DND-41 (cell line): ENCODE measurements at regions not wholly inside any gene's neighbourhood (a gene's known extent, or its start where the extent isn't known, plus 50 kb on each side); places are given as distances from the start of the nearest gene placed in this dataset.

Experiments used
- ATAC-seq: fragments of 200-7000 bp; cut with Tn5 transposase; 3 replicates; pipeline ENCODE4 v1.9.1; 2021; ENCODE audit warnings: low read depth; ENCODE audit not compliant: insufficient read depth
- DNase-seq: peaks from one replicate; pipeline ENCODE4 v3.0.0-alpha.2; 2020
- H2AFZ ChIP-seq: 2 replicates; pipeline ENCODE4 v1.6.0; 2012; ENCODE audit warnings: low read depth, low read length
- H3K27ac ChIP-seq: 2 replicates; pipeline ENCODE4 v1.5.1; 2012; ENCODE audit warnings: low read length, inconsistent platforms
- H3K27me3 ChIP-seq: fragments of 200-600 bp; sonication (generic); 2 replicates; pipeline ENCODE4 v1.6.0; 2012; ENCODE audit warnings: low read length, mild to moderate bottlenecking, inconsistent platforms; ENCODE audit not compliant: insufficient read depth, poor library complexity
- H3K36me3 ChIP-seq: 2 replicates; pipeline ENCODE4 v1.5.1; 2012; ENCODE audit warnings: low read length, inconsistent platforms; ENCODE audit not compliant: insufficient read depth
- H3K4me1 ChIP-seq: 2 replicates; pipeline ENCODE4 v1.5.1; 2012; ENCODE audit warnings: mild to moderate bottlenecking, low read length; ENCODE audit not compliant: insufficient read depth
- H3K4me2 ChIP-seq: 2 replicates; pipeline ENCODE4 v1.6.0; 2012; ENCODE audit warnings: mild to moderate bottlenecking, moderate library complexity, low read length, inconsistent platforms; ENCODE audit not compliant: insufficient read depth
- H3K4me3 ChIP-seq, 2 experiments: fragments of 200-600 bp in 1 of 2; shearing (Covaris generic) in 1 of 2; 2 replicates each; pipeline ENCODE4 v1.5.1; 2012 to 2016; ENCODE audit warnings: inconsistent platforms in 2 of 2, low read length in 2 of 2, mild to moderate bottlenecking in 2 of 2, low read depth in 1 of 2, moderate library complexity in 1 of 2
- H3K79me2 ChIP-seq: 2 replicates; pipeline ENCODE4 v1.6.0; 2012; ENCODE audit warnings: low read length, inconsistent platforms; ENCODE audit not compliant: insufficient read depth
- H3K9ac ChIP-seq: 2 replicates; pipeline ENCODE4 v1.6.0; 2012; ENCODE audit warnings: low read depth, mild to moderate bottlenecking, inconsistent platforms, low read length, moderate library complexity
- H3K9me3 ChIP-seq: 2 replicates; pipeline ENCODE4 v1.5.1; 2012; ENCODE audit warnings: low read length, moderate library complexity, mild to moderate bottlenecking, inconsistent platforms; ENCODE audit not compliant: insufficient read depth, severe bottlenecking
- H4K20me1 ChIP-seq: 2 replicates; pipeline ENCODE4 v1.6.0; 2012; ENCODE audit warnings: low read length; ENCODE audit not compliant: insufficient read depth
- EZH2 ChIP-seq: IDR thresholded peaks from 3 replicates; pipeline ENCODE4 v1.6.1; 2012; ENCODE audit warnings: borderline replicate concordance, low read depth, mild to moderate bottlenecking, moderate library complexity, low read length, inconsistent platforms; ENCODE audit not compliant: severe bottlenecking
- TF ChIP-seq, protein P1 (sequence below): IDR thresholded peaks from 2 replicates; pipeline ENCODE4 v1.5.1; 2012; ENCODE audit warnings: borderline replicate concordance, low read length, moderate library complexity, mild to moderate bottlenecking; ENCODE audit not compliant: poor library complexity, severe bottlenecking; ENCODE audit errors: extremely low read depth

DNA sequence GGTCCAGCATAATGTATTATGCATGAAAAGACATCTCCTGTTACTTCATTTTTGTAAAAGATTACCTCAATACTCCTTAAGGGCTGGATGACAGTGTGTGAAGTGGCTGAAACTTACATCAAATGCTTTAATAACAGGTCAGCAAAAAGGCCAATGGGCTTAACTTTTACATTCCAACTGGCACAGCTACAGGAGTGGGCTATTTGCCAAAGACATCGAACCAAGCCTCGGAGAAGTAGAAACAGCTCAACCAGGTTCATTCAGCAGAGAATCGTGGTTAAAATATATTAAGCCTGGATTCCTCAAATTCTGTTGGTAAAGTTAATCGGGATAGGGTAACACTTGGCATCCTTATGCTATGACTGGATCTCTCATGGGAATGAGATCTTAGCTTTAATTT, 639.7 kb downstream of the TRIML1 start:
- TF ChIP-seq, protein P1, sequence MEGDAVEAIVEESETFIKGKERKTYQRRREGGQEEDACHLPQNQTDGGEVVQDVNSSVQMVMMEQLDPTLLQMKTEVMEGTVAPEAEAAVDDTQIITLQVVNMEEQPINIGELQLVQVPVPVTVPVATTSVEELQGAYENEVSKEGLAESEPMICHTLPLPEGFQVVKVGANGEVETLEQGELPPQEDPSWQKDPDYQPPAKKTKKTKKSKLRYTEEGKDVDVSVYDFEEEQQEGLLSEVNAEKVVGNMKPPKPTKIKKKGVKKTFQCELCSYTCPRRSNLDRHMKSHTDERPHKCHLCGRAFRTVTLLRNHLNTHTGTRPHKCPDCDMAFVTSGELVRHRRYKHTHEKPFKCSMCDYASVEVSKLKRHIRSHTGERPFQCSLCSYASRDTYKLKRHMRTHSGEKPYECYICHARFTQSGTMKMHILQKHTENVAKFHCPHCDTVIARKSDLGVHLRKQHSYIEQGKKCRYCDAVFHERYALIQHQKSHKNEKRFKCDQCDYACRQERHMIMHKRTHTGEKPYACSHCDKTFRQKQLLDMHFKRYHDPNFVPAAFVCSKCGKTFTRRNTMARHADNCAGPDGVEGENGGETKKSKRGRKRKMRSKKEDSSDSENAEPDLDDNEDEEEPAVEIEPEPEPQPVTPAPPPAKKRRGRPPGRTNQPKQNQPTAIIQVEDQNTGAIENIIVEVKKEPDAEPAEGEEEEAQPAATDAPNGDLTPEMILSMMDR: no peak
- TF ChIP-seq EZH2: no peak
- Histone ChIP-seq H3K4me3 (no peak overlapping the region), H2AFZ (no peak overlapping the region), H3K4me2 (no peak overlapping the region), H3K79me2 (no peaks in the 10 kb centered on the region), H3K36me3 (no peaks in the 10 kb centered on the region), H3K9me3 (peaks cover 4% of the 10 kb centered on the region), H4K20me1 (no peaks in the 10 kb centered on the region), H3K27ac (no peak overlapping the region), H3K4me1 (no peaks in the 10 kb centered on the region), H3K27me3 (no peaks in the 10 kb centered on the region), H3K9ac (no peak overlapping the region)
- ATAC-seq: no peak
- no peak for DNase-seq

DNA sequence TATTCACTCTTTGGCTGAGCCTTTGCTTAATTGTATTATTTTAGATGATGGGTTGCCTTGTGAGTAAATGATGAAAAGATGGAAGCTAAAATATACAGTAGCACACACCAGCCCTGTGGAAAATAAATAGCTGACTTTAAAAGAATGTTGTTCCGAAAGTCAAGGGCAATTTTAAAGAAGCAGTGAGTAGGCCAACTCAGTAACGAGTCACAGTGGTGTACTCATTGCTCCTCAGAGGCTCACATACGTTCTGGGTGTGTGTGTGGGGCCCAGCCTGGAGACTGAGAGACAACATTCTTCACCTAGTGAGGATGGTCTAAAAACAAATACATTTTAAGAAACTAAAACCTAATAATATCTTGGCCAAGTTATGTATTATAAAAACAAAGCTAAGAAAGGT, 640.3 kb downstream of the TRIML1 start:
- Histone ChIP-seq H3K9me3 (peaks cover 4% of the 10 kb centered on the region), H2AFZ (no peak overlapping the region), H3K9ac (no peak overlapping the region), H3K27me3 (no peaks in the 10 kb centered on the region), H4K20me1 (no peaks in the 10 kb centered on the region), H3K4me3 (no peak overlapping the region), H3K4me1 (no peaks in the 10 kb centered on the region), H3K27ac (no peak overlapping the region), H3K4me2 (no peak overlapping the region), H3K36me3 (no peaks in the 10 kb centered on the region), H3K79me2 (no peaks in the 10 kb centered on the region)
- no peak for ATAC-seq
- no peak for TF ChIP-seq EZH2
- TF ChIP-seq, protein P1: no peak
- no peak for DNase-seq

DNA sequence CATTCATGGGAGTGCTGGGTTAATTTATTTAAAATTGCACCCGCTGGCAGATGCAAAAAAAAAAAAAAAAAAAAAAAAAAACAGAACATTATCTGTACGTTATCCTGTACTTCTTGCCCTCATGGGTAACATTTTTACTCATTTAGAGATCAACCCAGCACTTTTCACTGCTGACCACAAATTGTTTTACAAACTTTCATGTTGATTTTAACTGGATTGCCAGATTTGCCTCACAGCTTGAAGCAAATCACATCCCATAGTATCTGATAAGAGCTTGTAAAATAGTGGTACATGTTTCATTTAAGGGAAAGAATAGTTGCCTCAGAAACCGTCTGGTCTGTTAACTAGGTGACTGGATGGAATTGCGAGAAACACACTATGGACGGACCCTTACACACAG, 640.8 kb downstream of the TRIML1 start:
- no peak overlapping the region for H3K4me3 ChIP-seq
- no peaks in the 10 kb centered on the region for H4K20me1 ChIP-seq
- no peak overlapping the region for H3K4me2 ChIP-seq
- no peak overlapping the region for H3K27ac ChIP-seq
- no peak overlapping the region for H3K9ac ChIP-seq
- H2AFZ ChIP-seq: no peak overlapping the region
- no peaks in the 10 kb centered on the region for H3K27me3 ChIP-seq
- ATAC-seq (no peak), DNase-seq (no peak)
- no peaks in the 10 kb centered on the region for H3K36me3 ChIP-seq
- no peaks in the 10 kb centered on the region for H3K4me1 ChIP-seq
- H3K9me3 ChIP-seq: peaks cover 4% of the 10 kb centered on the region
- no peaks in the 10 kb centered on the region for H3K79me2 ChIP-seq
- TF ChIP-seq, protein P1: no peak
- no peak for TF ChIP-seq EZH2

DNA sequence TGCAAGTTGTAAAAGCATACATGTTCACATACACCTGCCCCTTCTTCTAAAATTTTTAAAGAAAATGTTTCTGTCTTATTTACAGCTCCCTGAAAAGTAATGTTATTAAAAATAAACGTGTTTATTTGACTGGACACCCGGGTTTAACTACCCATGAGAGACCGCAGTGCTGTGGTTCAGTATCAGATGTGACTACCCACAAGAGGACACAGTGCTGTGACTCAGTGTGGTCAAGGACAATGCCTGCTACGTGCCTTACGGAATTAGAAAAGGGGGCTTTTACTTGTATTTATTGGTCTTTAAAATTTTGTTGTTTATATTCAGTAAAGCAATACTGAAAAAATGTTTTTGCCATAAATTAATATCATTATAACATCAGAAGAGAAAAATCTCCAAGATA, 641.4 kb downstream of the TRIML1 start:
- Histone ChIP-seq H2AFZ (no peak overlapping the region), H3K4me2 (no peak overlapping the region), H3K4me3 (no peak overlapping the region), H3K27ac (no peak overlapping the region), H4K20me1 (no peaks in the 10 kb centered on the region), H3K9ac (no peak overlapping the region), H3K9me3 (peaks cover 4% of the 10 kb centered on the region), H3K79me2 (no peaks in the 10 kb centered on the region), H3K4me1 (no peaks in the 10 kb centered on the region), H3K36me3 (no peaks in the 10 kb centered on the region), H3K27me3 (no peaks in the 10 kb centered on the region)
- DNase-seq (no peak), ATAC-seq (no peak)
- no peak for TF ChIP-seq EZH2
- TF ChIP-seq, protein P1: no peak
